Peyer's patch (tissue), 4 donors: ENCODE measurements at regions not wholly inside any gene's neighbourhood (a gene's known extent, or its start where the extent isn't known, plus 50 kb on each side); places are given as distances from the start of the nearest gene placed in this dataset.

Source experiments
- POLR2A ChIP-seq, 2 donors: fragments of 450-650 bp; IDR thresholded peaks; one replicate each; pipeline ENCODE4 v1.5.1; 2017; ENCODE audit warnings: antibody characterized with exemption in 2 of 2, mild to moderate bottlenecking in 2 of 2, moderate library complexity in 2 of 2
- TF ChIP-seq, protein P1 (sequence below), 6 experiments: fragments of 450-650 bp in 4 of 6; fragments of 200-600 bp in 2 of 6; sonication (generic) in 1 of 6; IDR thresholded peaks; one replicate each; pipeline ENCODE4 v1.5.1; 2017 to 2019; ENCODE audit warnings: antibody characterized with exemption in 6 of 6, mild to moderate bottlenecking in 3 of 6, moderate library complexity in 1 of 6

DNA sequence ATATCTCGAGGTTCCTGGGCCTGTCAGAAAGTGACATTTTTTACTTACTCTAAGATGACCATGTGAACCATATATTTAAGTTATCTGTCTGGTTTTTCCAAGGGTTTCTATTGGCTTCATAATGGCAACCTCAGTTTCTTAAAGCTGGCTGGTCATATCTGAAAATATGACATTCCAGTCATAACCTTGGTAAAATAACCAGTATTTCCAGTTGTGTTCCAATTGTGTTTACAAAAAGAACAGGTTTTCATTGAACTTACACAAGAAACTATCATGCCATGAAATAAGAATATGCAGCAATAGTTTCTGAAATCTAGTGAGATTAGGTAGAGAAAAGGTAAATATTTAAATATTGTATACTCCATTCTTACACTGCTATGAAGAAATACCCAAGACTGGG, 61.7 kb upstream of the HMGN3 start:
- TF ChIP-seq, protein P1, sequence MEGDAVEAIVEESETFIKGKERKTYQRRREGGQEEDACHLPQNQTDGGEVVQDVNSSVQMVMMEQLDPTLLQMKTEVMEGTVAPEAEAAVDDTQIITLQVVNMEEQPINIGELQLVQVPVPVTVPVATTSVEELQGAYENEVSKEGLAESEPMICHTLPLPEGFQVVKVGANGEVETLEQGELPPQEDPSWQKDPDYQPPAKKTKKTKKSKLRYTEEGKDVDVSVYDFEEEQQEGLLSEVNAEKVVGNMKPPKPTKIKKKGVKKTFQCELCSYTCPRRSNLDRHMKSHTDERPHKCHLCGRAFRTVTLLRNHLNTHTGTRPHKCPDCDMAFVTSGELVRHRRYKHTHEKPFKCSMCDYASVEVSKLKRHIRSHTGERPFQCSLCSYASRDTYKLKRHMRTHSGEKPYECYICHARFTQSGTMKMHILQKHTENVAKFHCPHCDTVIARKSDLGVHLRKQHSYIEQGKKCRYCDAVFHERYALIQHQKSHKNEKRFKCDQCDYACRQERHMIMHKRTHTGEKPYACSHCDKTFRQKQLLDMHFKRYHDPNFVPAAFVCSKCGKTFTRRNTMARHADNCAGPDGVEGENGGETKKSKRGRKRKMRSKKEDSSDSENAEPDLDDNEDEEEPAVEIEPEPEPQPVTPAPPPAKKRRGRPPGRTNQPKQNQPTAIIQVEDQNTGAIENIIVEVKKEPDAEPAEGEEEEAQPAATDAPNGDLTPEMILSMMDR (IDR thresholded peaks at IDR 0.05), result no peak
- TF ChIP-seq POLR2A (IDR thresholded peaks at IDR 0.05), result no peak
